Hepatocyte (in vitro differentiated cells): ENCODE measurements at regions not wholly inside any gene's neighbourhood (a gene's known extent, or its start where the extent isn't known, plus 50 kb on each side); places are given as distances from the start of the nearest gene placed in this dataset.

ENCODE experiments used
- EZH2 ChIP-seq: fragments of 200-600 bp; sonication (generic); IDR thresholded peaks from 2 replicates; pipeline ENCODE4 v1.6.1; 2016; ENCODE audit warnings: antibody characterized with exemption, mild to moderate bottlenecking, borderline replicate concordance
- TF ChIP-seq, protein P1 (sequence below): fragments of 200-600 bp; sonication (generic); IDR thresholded peaks from 2 replicates; pipeline ENCODE4 v1.5.1; 2016; ENCODE audit warnings: antibody characterized with exemption, mild to moderate bottlenecking; ENCODE audit not compliant: poor library complexity

DNA sequence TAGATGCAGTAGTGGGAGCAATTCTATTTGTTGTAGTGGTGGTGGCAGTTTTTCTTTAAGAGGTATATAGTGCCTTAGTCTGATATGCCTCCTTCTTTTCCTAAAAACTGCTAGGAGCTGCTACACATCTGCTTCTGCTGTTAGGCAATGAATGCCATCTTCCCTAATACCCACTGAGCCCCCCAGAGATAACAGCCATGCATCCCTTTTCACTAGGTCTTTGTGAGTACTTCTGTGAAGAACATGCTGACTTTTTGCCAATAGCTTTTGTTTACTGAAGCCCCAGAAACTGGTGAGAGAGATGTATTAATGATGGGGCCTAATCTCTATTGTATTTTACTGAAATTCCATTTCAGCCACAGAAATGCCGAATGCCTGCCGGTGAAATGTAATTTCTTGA lies 92.6 kb upstream of the CHL1 start:
- TF ChIP-seq, protein P1, sequence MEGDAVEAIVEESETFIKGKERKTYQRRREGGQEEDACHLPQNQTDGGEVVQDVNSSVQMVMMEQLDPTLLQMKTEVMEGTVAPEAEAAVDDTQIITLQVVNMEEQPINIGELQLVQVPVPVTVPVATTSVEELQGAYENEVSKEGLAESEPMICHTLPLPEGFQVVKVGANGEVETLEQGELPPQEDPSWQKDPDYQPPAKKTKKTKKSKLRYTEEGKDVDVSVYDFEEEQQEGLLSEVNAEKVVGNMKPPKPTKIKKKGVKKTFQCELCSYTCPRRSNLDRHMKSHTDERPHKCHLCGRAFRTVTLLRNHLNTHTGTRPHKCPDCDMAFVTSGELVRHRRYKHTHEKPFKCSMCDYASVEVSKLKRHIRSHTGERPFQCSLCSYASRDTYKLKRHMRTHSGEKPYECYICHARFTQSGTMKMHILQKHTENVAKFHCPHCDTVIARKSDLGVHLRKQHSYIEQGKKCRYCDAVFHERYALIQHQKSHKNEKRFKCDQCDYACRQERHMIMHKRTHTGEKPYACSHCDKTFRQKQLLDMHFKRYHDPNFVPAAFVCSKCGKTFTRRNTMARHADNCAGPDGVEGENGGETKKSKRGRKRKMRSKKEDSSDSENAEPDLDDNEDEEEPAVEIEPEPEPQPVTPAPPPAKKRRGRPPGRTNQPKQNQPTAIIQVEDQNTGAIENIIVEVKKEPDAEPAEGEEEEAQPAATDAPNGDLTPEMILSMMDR, result no peak
- TF ChIP-seq EZH2, result no peak
